ENCODE measurements at regions not wholly inside any gene's neighbourhood (a gene's known extent, or its start where the extent isn't known, plus 50 kb on each side); places are given as distances from the start of the nearest gene placed in this dataset.

- no peak for FAIRE-seq
- TF ChIP-seq CTCF (IDR thresholded peaks at IDR 0.05; ENCODE audit: borderline replicate concordance, extremely low read depth, insufficient read depth): no peak
- no peaks in the 10 kb centered on the region for H3K4me1 ChIP-seq (ENCODE audit: control insufficient read depth in 2 of 3, insufficient read depth in 2 of 3, low read depth in 1 of 3, low read length in 3 of 3)
- H3K4me3 ChIP-seq (ENCODE audit: low read length in 3 of 3): no peak overlapping the region
- no peaks in the 10 kb centered on the region for H3K9me3 ChIP-seq (ENCODE audit: control insufficient read depth in 2 of 3, insufficient read depth in 1 of 3, low read length in 3 of 3)
- H3K9ac ChIP-seq (ENCODE audit: low read length in 3 of 3): no peak overlapping the region
- H3K27ac ChIP-seq (ENCODE audit: low read depth in 2 of 2, low read length in 2 of 2): no peak overlapping the region
- no peak for DNase-seq
- no peaks in the 10 kb centered on the region for H3K27me3 ChIP-seq (ENCODE audit: control insufficient read depth, insufficient read depth, low read length)
- H3K36me3 ChIP-seq (ENCODE audit: control insufficient read depth in 2 of 3, insufficient read depth in 3 of 3, low read length in 3 of 3): no peaks in the 10 kb centered on the region
- intact Hi-C loops (cut with DNase I): no loop called here
Measured at GRCh38 chr6:93515736-93516135, 96.4 kb upstream of the EPHA7 start.

- H3K4me3 ChIP-seq (ENCODE audit: low read length in 3 of 3): no peak overlapping the region
- H3K9ac ChIP-seq (ENCODE audit: low read length in 3 of 3): no peak overlapping the region
- FAIRE-seq (no peak), DNase-seq (no peak)
- H3K27ac ChIP-seq (ENCODE audit: low read depth in 2 of 2, low read length in 2 of 2): no peak overlapping the region
- TF ChIP-seq CTCF (IDR thresholded peaks at IDR 0.05; ENCODE audit: borderline replicate concordance, extremely low read depth, insufficient read depth): no peak
- no peaks in the 10 kb centered on the region for H3K36me3 ChIP-seq (ENCODE audit: control insufficient read depth in 2 of 3, insufficient read depth in 3 of 3, low read length in 3 of 3)
- H3K9me3 ChIP-seq (ENCODE audit: control insufficient read depth in 2 of 3, insufficient read depth in 1 of 3, low read length in 3 of 3): peaks cover 0 to 8% (median 2%) of the 10 kb centered on the region in 3 donors
- no peaks in the 10 kb centered on the region for H3K4me1 ChIP-seq (ENCODE audit: control insufficient read depth in 2 of 3, insufficient read depth in 2 of 3, low read depth in 1 of 3, low read length in 3 of 3)
- no peaks in the 10 kb centered on the region for H3K27me3 ChIP-seq (ENCODE audit: control insufficient read depth, insufficient read depth, low read length)
- intact Hi-C loops (cut with DNase I): no loop called here
Measured at GRCh38 chr6:93498713-93499112, 79.4 kb upstream of the EPHA7 start.

- FAIRE-seq (no peak), DNase-seq (no peak)
- Histone ChIP-seq H3K4me3 (ENCODE audit: low read length in 3 of 3) (no peak overlapping the region), H3K9me3 (ENCODE audit: control insufficient read depth in 2 of 3, insufficient read depth in 1 of 3, low read length in 3 of 3) (peaks cover 0 to 5% (median under 1%) of the 10 kb centered on the region in 3 donors), H3K27ac (ENCODE audit: low read depth in 2 of 2, low read length in 2 of 2) (no peak overlapping the region), H3K27me3 (ENCODE audit: control insufficient read depth, insufficient read depth, low read length) (no peaks in the 10 kb centered on the region), H3K9ac (ENCODE audit: low read length in 3 of 3) (no peak overlapping the region), H3K36me3 (ENCODE audit: control insufficient read depth in 2 of 3, insufficient read depth in 3 of 3, low read length in 3 of 3) (no peaks in the 10 kb centered on the region), H3K4me1 (ENCODE audit: control insufficient read depth in 2 of 3, insufficient read depth in 2 of 3, low read depth in 1 of 3, low read length in 3 of 3) (no peaks in the 10 kb centered on the region)
- intact Hi-C loops (cut with DNase I): no loop called here
- TF ChIP-seq CTCF (IDR thresholded peaks at IDR 0.05; ENCODE audit: borderline replicate concordance, extremely low read depth, insufficient read depth): no peak
Measured at GRCh38 chr6:93496548-93496947, 77.2 kb upstream of the EPHA7 start.

GRCh38 chr6:93494057-93494456, 74.7 kb upstream of the EPHA7 start:
- Histone ChIP-seq H3K9me3 (ENCODE audit: control insufficient read depth in 2 of 3, insufficient read depth in 1 of 3, low read length in 3 of 3) (no peaks in the 10 kb centered on the region), H3K4me3 (ENCODE audit: low read length in 3 of 3) (no peak overlapping the region), H3K36me3 (ENCODE audit: control insufficient read depth in 2 of 3, insufficient read depth in 3 of 3, low read length in 3 of 3) (no peaks in the 10 kb centered on the region), H3K27me3 (ENCODE audit: control insufficient read depth, insufficient read depth, low read length) (no peaks in the 10 kb centered on the region), H3K27ac (ENCODE audit: low read depth in 2 of 2, low read length in 2 of 2) (no peak overlapping the region), H3K9ac (ENCODE audit: low read length in 3 of 3) (no peak overlapping the region), H3K4me1 (ENCODE audit: control insufficient read depth in 2 of 3, insufficient read depth in 2 of 3, low read depth in 1 of 3, low read length in 3 of 3) (no peaks in the 10 kb centered on the region)
- FAIRE-seq (no peak), DNase-seq (no peak)
- intact Hi-C loops (cut with DNase I): no loop called here
- no peak for TF ChIP-seq CTCF (IDR thresholded peaks at IDR 0.05; ENCODE audit: borderline replicate concordance, extremely low read depth, insufficient read depth)

Measured in kidney (tissue), 13 donors.